ENCODE measurements at regions not wholly inside any gene's neighbourhood (a gene's known extent, or its start where the extent isn't known, plus 50 kb on each side); places are given as distances from the start of the nearest gene placed in this dataset.

- no peaks in the 10 kb centered on the region for H3K9me3 ChIP-seq (ENCODE audit: low read depth)
- H3K36me3 ChIP-seq: no peaks in the 10 kb centered on the region
- no peaks in the 10 kb centered on the region for H3K27me3 ChIP-seq
- no peak overlapping the region for H3K4me3 ChIP-seq
- no peak for DNase-seq (ENCODE audit: low read depth in 1 of 2, low spot score in 1 of 2)
- no peaks in the 10 kb centered on the region for H3K4me1 ChIP-seq (ENCODE audit: low read depth)
- no peak overlapping the region for H3K27ac ChIP-seq
- no peak for TF ChIP-seq CTCF (IDR thresholded peaks at IDR 0.05; ENCODE audit: low read depth, low read length)
These were observed 1217.7 kb downstream of the CDH11 start for GRCh38 chr16:63904182-63904581.

- no peak overlapping the region for H3K4me3 ChIP-seq
These were observed 1225.3 kb downstream of the CDH11 start for GRCh38 chr16:63896383-63897109.

GRCh38 chr16:63890723-63891122 is 1231.1 kb downstream of the CDH11 start:
- no peak overlapping the region for H3K27ac ChIP-seq
- no peak for TF ChIP-seq CTCF (IDR thresholded peaks at IDR 0.05; ENCODE audit: low read depth, low read length)
- no peaks in the 10 kb centered on the region for H3K9me3 ChIP-seq (ENCODE audit: low read depth)
- H3K4me3 ChIP-seq: no peak overlapping the region
- H3K27me3 ChIP-seq: no peaks in the 10 kb centered on the region
- no peaks in the 10 kb centered on the region for H3K36me3 ChIP-seq
- H3K4me1 ChIP-seq (ENCODE audit: low read depth): no peaks in the 10 kb centered on the region
- no peak for DNase-seq (ENCODE audit: low read depth in 1 of 2, low spot score in 1 of 2)

More at GRCh38 chr16:63896383-63897109, 1225.3 kb downstream of the CDH11 start:
- TF ChIP-seq CTCF (IDR thresholded peaks at IDR 0.05; ENCODE audit: low read depth, low read length): no peak
- Histone ChIP-seq H3K4me1 (ENCODE audit: low read depth) (no peaks in the 10 kb centered on the region), H3K27ac (no peak overlapping the region), H3K36me3 (no peaks in the 10 kb centered on the region), H3K9me3 (ENCODE audit: low read depth) (no peaks in the 10 kb centered on the region), H3K27me3 (no peaks in the 10 kb centered on the region)
- DNase-seq (ENCODE audit: low read depth in 1 of 2, low spot score in 1 of 2): no peak

- H3K27ac ChIP-seq: no peak overlapping the region
- H3K9me3 ChIP-seq (ENCODE audit: low read depth): no peaks in the 10 kb centered on the region
- H3K27me3 ChIP-seq: no peaks in the 10 kb centered on the region
- DNase-seq (ENCODE audit: low read depth in 1 of 2, low spot score in 1 of 2): peak in 1 of 2 donors; percentile 78
- H3K4me1 ChIP-seq (ENCODE audit: low read depth): no peaks in the 10 kb centered on the region
- TF ChIP-seq CTCF (IDR thresholded peaks at IDR 0.05; ENCODE audit: low read depth, low read length): no peak
- no peaks in the 10 kb centered on the region for H3K36me3 ChIP-seq
- H3K4me3 ChIP-seq: no peak overlapping the region
These were observed 1231.8 kb downstream of the CDH11 start for GRCh38 chr16:63890081-63890480.

- no peak for DNase-seq (ENCODE audit: low read depth in 1 of 2, low spot score in 1 of 2)
- Histone ChIP-seq H3K27ac (no peak overlapping the region), H3K36me3 (no peaks in the 10 kb centered on the region), H3K9me3 (ENCODE audit: low read depth) (no peaks in the 10 kb centered on the region), H3K4me1 (ENCODE audit: low read depth) (no peaks in the 10 kb centered on the region), H3K27me3 (no peaks in the 10 kb centered on the region), H3K4me3 (no peak overlapping the region)
- no peak for TF ChIP-seq CTCF (IDR thresholded peaks at IDR 0.05; ENCODE audit: low read depth, low read length)
These were observed 1238.8 kb downstream of the CDH11 start for GRCh38 chr16:63883091-63883490.

All from cardiac muscle cell (in vitro differentiated cells and primary cell).